Peyer's patch (tissue), 4 donors: ENCODE measurements at regions not wholly inside any gene's neighbourhood (a gene's known extent, or its start where the extent isn't known, plus 50 kb on each side); places are given as distances from the start of the nearest gene placed in this dataset.

Experiments
- POLR2A ChIP-seq, 2 donors: fragments of 450-650 bp; IDR thresholded peaks; one replicate each; pipeline ENCODE4 v1.5.1; 2017; ENCODE audit warnings: antibody characterized with exemption in 2 of 2, mild to moderate bottlenecking in 2 of 2, moderate library complexity in 2 of 2
- TF ChIP-seq, protein P1 (sequence below), 6 experiments: fragments of 450-650 bp in 4 of 6; fragments of 200-600 bp in 2 of 6; sonication (generic) in 1 of 6; IDR thresholded peaks; one replicate each; pipeline ENCODE4 v1.5.1; 2017 to 2019; ENCODE audit warnings: antibody characterized with exemption in 6 of 6, mild to moderate bottlenecking in 3 of 6, moderate library complexity in 1 of 6

DNA sequence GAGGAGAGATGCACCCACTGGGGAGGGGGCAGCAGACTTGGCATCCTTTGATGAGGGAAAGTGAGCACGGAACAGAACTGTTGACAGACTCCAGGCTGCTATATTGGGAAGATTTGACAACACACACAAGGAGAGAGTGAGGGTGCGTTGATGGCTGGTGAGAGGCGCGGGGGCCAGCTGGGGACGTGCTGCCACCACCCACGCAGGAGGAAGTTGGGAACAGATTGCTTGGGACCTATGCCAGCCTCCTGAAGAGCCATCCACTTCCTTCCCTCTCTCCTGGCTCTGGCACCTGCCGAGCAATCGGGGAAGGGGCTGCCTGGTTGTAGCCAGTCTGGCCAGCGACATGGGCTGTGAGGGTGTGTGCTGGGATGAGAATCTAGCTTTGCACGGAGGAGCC is 223.7 kb upstream of the CSF3R start:
- TF ChIP-seq POLR2A (IDR thresholded peaks at IDR 0.05) = no peak
- TF ChIP-seq, protein P1, sequence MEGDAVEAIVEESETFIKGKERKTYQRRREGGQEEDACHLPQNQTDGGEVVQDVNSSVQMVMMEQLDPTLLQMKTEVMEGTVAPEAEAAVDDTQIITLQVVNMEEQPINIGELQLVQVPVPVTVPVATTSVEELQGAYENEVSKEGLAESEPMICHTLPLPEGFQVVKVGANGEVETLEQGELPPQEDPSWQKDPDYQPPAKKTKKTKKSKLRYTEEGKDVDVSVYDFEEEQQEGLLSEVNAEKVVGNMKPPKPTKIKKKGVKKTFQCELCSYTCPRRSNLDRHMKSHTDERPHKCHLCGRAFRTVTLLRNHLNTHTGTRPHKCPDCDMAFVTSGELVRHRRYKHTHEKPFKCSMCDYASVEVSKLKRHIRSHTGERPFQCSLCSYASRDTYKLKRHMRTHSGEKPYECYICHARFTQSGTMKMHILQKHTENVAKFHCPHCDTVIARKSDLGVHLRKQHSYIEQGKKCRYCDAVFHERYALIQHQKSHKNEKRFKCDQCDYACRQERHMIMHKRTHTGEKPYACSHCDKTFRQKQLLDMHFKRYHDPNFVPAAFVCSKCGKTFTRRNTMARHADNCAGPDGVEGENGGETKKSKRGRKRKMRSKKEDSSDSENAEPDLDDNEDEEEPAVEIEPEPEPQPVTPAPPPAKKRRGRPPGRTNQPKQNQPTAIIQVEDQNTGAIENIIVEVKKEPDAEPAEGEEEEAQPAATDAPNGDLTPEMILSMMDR (IDR thresholded peaks at IDR 0.05) = no peak
